OCI-LY7 (cell line): ENCODE measurements at regions not wholly inside any gene's neighbourhood (a gene's known extent, or its start where the extent isn't known, plus 50 kb on each side); places are given as distances from the start of the nearest gene placed in this dataset.

ENCODE experiments used
- BruUV-seq: library from RNA; stranded (reverse); fragments of 400-500 nt; replicated peaks from 2 replicates; lab custom pipeline; 2021; lab: Mats Ljungman, UMichigan
- CTCF ChIA-PET: fragments of 300-600 bp; sonication (Branson Sonifier 250); formaldehyde crosslinking; loops from one replicate; lab custom pipeline; 2022; ENCODE audit warnings: antibody characterized with exemption; ENCODE audit not compliant: unreplicated experiment; lab: Charles Lee
- POLR2A ChIA-PET: fragments of 300-600 bp; sonication (Branson Sonifier 250); formaldehyde crosslinking; loops from one replicate; lab custom pipeline; 2022; ENCODE audit warnings: antibody characterized with exemption; lab: Charles Lee
- DNase-seq: peaks from one replicate; pipeline ENCODE4 v3.0.0-alpha.2; 2015; ENCODE audit warnings: low spot score
- H2AFZ ChIP-seq: fragments of 200-600 bp; sonication (generic), shearing (Covaris generic); 2 replicates; pipeline ENCODE4 v1.6.1; 2014; ENCODE audit warnings: mild to moderate bottlenecking, antibody characterized with exemption, low read length, moderate library complexity
- H3K27ac ChIP-seq: fragments of 200-600 bp; sonication (generic); 2 replicates; pipeline ENCODE4 v1.5.1; 2014; ENCODE audit warnings: mixed run types, low read depth, mild to moderate bottlenecking, moderate library complexity, low read length, inconsistent platforms; ENCODE audit not compliant: poor library complexity, severe bottlenecking
- H3K36me3 ChIP-seq: fragments of 200-600 bp; sonication (generic); 2 replicates; pipeline ENCODE4 v1.6.1; 2014; ENCODE audit warnings: mild to moderate bottlenecking, antibody characterized with exemption, low read length, moderate library complexity, mixed read lengths; ENCODE audit not compliant: insufficient read depth
- H3K4me1 ChIP-seq: fragments of 200-600 bp; sonication (generic); 2 replicates; pipeline ENCODE4 v1.5.1; 2014; ENCODE audit warnings: mild to moderate bottlenecking, low read length; ENCODE audit not compliant: insufficient read depth, poor library complexity, severe bottlenecking
- H3K4me2 ChIP-seq: fragments of 200-600 bp; sonication (generic); 2 replicates; pipeline ENCODE4 v1.6.1; 2014; ENCODE audit warnings: mild to moderate bottlenecking, low read length
- H3K4me3 ChIP-seq: fragments of 200-600 bp; sonication (generic); 2 replicates; pipeline ENCODE4 v1.5.1; 2014; ENCODE audit warnings: mild to moderate bottlenecking, low read depth, low read length; ENCODE audit not compliant: poor library complexity, severe bottlenecking
- H3K79me2 ChIP-seq: fragments of 200-600 bp; sonication (generic); 2 replicates; pipeline ENCODE4 v1.6.1; 2016; ENCODE audit warnings: low read depth, mild to moderate bottlenecking, low read length, moderate library complexity, mixed read lengths; ENCODE audit not compliant: insufficient read depth
- H3K9me2 ChIP-seq: fragments of 200-600 bp; sonication (generic); 2 replicates; pipeline ENCODE4 v1.6.1; 2016; ENCODE audit warnings: mild to moderate bottlenecking, low read length, mixed read lengths; ENCODE audit not compliant: insufficient read depth
- H3K9me3 ChIP-seq: fragments of 200-600 bp; sonication (generic); 2 replicates; pipeline ENCODE4 v1.6.1; 2014; ENCODE audit warnings: mild to moderate bottlenecking, mixed run types, low read length, mixed read lengths
- H4K20me1 ChIP-seq: fragments of 200-600 bp; sonication (generic); 2 replicates; pipeline ENCODE4 v1.6.1; 2014; ENCODE audit warnings: mild to moderate bottlenecking, antibody characterized with exemption, low read length, moderate library complexity, mixed read lengths; ENCODE audit not compliant: insufficient read depth
- EZH2phosphoT487 ChIP-seq: fragments of 200-600 bp; sonication (generic); IDR thresholded peaks from 2 replicates; pipeline ENCODE4 v1.6.1; 2018; ENCODE audit warnings: low read depth, borderline replicate concordance, mild to moderate bottlenecking, mixed run types, antibody characterized with exemption, low read length, moderate library complexity, mixed read lengths
- intact Hi-C: fragments of 100-400 bp; cut with micrococcal nuclease; formaldehyde crosslinking; loops from one replicate; pipeline ENCODE4 v1.10.0; 2022; ENCODE audit not compliant: unreplicated experiment
- TF ChIP-seq, protein P1 (sequence below): fragments of 200-600 bp; sonication (generic); conservative IDR thresholded peaks from 2 replicates; pipeline ENCODE4 v1.5.1; 2014; ENCODE audit warnings: mild to moderate bottlenecking, antibody characterized with exemption, low read length, moderate library complexity, mixed read lengths

GRCh38 chr20:39144757-39145156 is 182.6 kb downstream of the DHX35 start:
- Histone ChIP-seq H4K20me1 (no peaks in the 10 kb centered on the region), H3K4me1 (no peaks in the 10 kb centered on the region), H3K9me3 (no peaks in the 10 kb centered on the region), H3K4me2 (no peak overlapping the region), H2AFZ (no peak overlapping the region), H3K79me2 (no peaks in the 10 kb centered on the region), H3K9me2 (no peaks in the 10 kb centered on the region), H3K36me3 (no peaks in the 10 kb centered on the region), H3K4me3 (no peak overlapping the region), H3K27ac (no peak overlapping the region)
- ChIA-PET POLR2A (interaction anchor here (0.7 kb wide), 2 partner anchors 44 to 104 kb away, joined by 3 to 6 read pairs; no protein-coding TSS in a partner anchor), CTCF (no interaction called here)
- no TSS peak for BruUV-seq
- DNase-seq: no peak
- TF ChIP-seq, protein P1, sequence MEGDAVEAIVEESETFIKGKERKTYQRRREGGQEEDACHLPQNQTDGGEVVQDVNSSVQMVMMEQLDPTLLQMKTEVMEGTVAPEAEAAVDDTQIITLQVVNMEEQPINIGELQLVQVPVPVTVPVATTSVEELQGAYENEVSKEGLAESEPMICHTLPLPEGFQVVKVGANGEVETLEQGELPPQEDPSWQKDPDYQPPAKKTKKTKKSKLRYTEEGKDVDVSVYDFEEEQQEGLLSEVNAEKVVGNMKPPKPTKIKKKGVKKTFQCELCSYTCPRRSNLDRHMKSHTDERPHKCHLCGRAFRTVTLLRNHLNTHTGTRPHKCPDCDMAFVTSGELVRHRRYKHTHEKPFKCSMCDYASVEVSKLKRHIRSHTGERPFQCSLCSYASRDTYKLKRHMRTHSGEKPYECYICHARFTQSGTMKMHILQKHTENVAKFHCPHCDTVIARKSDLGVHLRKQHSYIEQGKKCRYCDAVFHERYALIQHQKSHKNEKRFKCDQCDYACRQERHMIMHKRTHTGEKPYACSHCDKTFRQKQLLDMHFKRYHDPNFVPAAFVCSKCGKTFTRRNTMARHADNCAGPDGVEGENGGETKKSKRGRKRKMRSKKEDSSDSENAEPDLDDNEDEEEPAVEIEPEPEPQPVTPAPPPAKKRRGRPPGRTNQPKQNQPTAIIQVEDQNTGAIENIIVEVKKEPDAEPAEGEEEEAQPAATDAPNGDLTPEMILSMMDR: no peak
- no peak for TF ChIP-seq EZH2phosphoT487
- intact Hi-C loops: no loop called here

- Histone ChIP-seq H3K9me3 (no peaks in the 10 kb centered on the region), H3K27ac (no peak overlapping the region), H3K9me2 (no peaks in the 10 kb centered on the region), H3K36me3 (no peaks in the 10 kb centered on the region), H3K79me2 (no peaks in the 10 kb centered on the region), H3K4me1 (no peaks in the 10 kb centered on the region), H4K20me1 (no peaks in the 10 kb centered on the region), H3K4me2 (no peak overlapping the region), H2AFZ (no peak overlapping the region), H3K4me3 (no peak overlapping the region)
- intact Hi-C loops: no loop called here
- CTCF ChIA-PET: no interaction called here
- POLR2A ChIA-PET: no interaction called here
- TF ChIP-seq EZH2phosphoT487: no peak
- TF ChIP-seq, protein P1: no peak
- BruUV-seq: no TSS peak
- no peak for DNase-seq
These were observed 180.4 kb downstream of the DHX35 start for GRCh38 chr20:39142407-39143096.

GRCh38 chr20:39137299-39137698 is 175.2 kb downstream of the DHX35 start:
- Histone ChIP-seq H3K36me3 (no peaks in the 10 kb centered on the region), H3K4me1 (no peaks in the 10 kb centered on the region), H3K4me3 (no peak overlapping the region), H2AFZ (no peak overlapping the region), H3K27ac (no peak overlapping the region), H3K9me3 (no peaks in the 10 kb centered on the region), H3K4me2 (no peak overlapping the region), H4K20me1 (no peaks in the 10 kb centered on the region), H3K79me2 (no peaks in the 10 kb centered on the region), H3K9me2 (no peaks in the 10 kb centered on the region)
- ChIA-PET CTCF (no interaction called here), POLR2A (no interaction called here)
- no TSS peak for BruUV-seq
- no peak for DNase-seq
- TF ChIP-seq, protein P1: no peak
- TF ChIP-seq EZH2phosphoT487: no peak
- intact Hi-C loops: no loop called here
